Fibroblast of skin of left quadriceps (primary cell): ENCODE measurements at regions not wholly inside any gene's neighbourhood (a gene's known extent, or its start where the extent isn't known, plus 50 kb on each side); places are given as distances from the start of the nearest gene placed in this dataset.

ENCODE experiments used
- DNase-seq, 2 experiments: peaks; one replicate each; pipeline ENCODE4 v3.0.0-alpha.2; 2013; ENCODE audit warnings: low read depth in 2 of 2

GRCh38 chr10:4202938-4203337 is 417.9 kb upstream of the KLF6 start:
- DNase-seq: no peak

GRCh38 chr10:4201866-4202825 is 417.1 kb upstream of the KLF6 start:
- peak; percentile 42 to 44 for DNase-seq

- DNase-seq: no peak
Measured at GRCh38 chr10:4199196-4199595, 414.2 kb upstream of the KLF6 start.

GRCh38 chr10:4198216-4198615 is 413.2 kb upstream of the KLF6 start:
- DNase-seq: no peak

DNA sequence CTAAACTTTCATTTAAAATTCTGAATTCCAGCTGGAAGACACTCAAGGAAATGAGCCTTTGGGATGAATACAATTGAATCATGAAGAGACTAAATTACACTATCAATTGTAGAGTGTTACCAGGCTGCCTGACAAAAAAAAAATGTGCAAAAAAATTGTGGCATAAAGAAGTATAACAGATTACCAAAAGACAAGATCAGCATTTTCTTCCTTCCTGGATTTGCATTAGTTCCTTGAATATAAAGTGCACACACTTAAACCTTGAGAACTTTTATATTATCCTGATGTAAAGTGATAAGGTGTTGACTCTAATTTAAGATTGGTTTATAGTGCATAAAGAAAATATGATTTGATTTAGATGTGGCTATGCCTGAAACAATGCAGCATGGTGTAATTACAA is 412.7 kb upstream of the KLF6 start:
- no peak for DNase-seq

- no peak for DNase-seq
Measured at GRCh38 chr10:4196771-4197390, 411.9 kb upstream of the KLF6 start.

DNA sequence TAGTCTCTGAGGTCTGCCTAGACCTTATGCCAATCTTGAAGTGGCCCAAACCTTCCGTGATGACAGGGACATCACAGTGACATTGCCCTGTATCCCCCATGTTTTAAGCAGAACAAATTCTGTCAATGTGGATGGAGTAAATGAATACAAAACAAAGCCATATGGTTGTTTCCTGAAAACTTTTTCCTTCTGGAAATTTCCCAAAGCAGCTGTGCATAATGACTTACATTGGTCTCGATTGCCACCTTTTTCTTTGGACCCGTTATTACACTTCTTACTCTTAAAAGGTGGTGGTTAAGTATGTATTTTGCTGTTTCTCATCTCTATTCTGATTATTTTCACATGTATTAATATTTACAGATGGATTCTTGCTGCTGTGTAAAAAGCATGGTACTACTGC is 411.2 kb upstream of the KLF6 start:
- no peak for DNase-seq

DNA sequence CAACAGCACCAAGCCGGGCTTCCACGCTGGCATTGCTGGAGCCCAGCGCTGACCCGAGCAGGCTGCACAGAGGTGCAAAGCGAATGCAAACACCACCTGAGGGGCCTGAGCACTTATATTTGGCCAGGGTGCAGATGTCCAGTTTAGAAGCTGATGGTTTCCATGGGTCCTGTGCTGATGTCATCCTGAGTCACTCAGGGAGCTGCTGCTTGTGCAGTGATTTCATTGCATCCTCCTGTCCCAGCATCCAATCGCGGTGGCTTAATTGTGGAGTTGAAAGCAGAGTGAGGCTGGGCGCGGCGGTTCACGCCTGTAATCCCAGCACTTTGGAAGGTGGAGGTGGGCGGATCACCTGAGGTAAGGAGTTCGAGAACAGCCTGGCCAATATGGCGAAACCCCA is 410.2 kb upstream of the KLF6 start:
- no peak for DNase-seq

GRCh38 chr10:4194231-4194630 is 409.2 kb upstream of the KLF6 start:
- no peak for DNase-seq

DNA sequence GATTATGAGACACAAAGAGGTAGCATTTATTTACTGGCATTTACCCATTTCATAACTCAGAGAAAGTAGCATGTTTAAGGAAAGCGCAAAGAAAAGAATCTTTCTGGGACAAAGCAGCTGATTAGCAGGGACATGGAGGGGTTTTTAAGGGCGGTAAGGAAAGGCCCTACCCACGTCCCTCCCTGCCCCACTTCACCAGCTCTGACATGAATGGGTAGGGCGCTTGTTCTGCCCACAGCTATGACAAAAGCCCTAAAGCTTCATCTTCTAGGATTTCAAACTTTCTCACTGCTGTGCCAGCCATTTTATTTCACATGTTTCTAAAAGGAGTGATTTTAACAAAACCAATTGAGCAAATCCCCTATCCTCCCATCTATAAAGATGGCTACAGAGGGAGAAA is 406.9 kb upstream of the KLF6 start:
- no peak for DNase-seq

GRCh38 chr10:4191354-4191753 is 406.3 kb upstream of the KLF6 start:
- no peak for DNase-seq

DNA sequence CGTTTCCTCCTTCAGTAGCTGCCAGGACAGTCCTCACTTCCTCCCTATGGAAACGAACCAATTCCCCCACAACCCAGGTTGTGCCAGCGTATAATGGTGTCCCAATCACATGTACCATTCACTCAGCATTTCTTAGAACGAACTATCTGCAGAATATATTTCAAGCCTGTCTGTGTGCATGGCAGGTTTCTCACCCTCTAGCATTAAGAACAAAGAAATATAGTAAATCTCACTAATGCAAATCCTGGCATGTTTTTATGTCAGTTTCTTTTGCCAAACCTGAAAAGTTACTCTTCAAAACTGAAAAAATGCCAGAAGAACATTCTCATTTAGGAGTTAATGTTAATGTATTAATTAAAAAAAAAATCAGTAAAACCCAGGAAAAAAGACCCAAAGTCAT is 405.9 kb upstream of the KLF6 start:
- DNase-seq: no peak

GRCh38 chr10:4189281-4189680 is 404.3 kb upstream of the KLF6 start:
- DNase-seq: no peak

DNA sequence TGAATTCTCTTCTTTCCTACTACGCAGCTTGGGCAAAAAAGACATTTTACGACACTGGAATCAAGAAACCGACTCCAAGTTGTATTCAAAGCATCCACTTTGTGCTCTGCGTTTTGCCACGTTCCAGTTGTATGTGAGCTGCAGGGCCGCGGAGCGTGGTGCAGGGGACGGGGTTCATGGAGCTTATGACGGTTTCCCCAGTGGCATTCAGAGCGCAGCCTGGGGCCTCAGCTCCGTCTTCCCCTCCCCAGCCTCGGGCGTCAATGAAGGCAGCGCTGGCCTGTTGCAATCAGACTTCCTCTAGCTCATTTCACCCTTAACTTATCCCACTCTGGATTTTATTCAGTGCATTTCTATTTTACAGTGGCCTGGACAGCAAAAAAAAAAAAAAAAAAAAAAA is 403.4 kb upstream of the KLF6 start:
- no peak for DNase-seq

GRCh38 chr10:4186849-4187540 is 402.0 kb upstream of the KLF6 start:
- DNase-seq: no peak

GRCh38 chr10:4183761-4184261 is 398.8 kb upstream of the KLF6 start:
- DNase-seq: peak; percentile 45 to 53

GRCh38 chr10:4181621-4182049 is 396.6 kb upstream of the KLF6 start:
- no peak for DNase-seq

- DNase-seq: no peak
Measured at GRCh38 chr10:4181081-4181480, 396.1 kb upstream of the KLF6 start.

- DNase-seq: no peak
Measured at GRCh38 chr10:4177791-4178190, 392.8 kb upstream of the KLF6 start.

GRCh38 chr10:4176500-4177281 is 391.7 kb upstream of the KLF6 start:
- DNase-seq: no peak

GRCh38 chr10:4174197-4174596 is 389.2 kb upstream of the KLF6 start:
- no peak for DNase-seq
